ENCODE measurements at regions not wholly inside any gene's neighbourhood (a gene's known extent, or its start where the extent isn't known, plus 50 kb on each side); places are given as distances from the start of the nearest gene placed in this dataset.

DNA sequence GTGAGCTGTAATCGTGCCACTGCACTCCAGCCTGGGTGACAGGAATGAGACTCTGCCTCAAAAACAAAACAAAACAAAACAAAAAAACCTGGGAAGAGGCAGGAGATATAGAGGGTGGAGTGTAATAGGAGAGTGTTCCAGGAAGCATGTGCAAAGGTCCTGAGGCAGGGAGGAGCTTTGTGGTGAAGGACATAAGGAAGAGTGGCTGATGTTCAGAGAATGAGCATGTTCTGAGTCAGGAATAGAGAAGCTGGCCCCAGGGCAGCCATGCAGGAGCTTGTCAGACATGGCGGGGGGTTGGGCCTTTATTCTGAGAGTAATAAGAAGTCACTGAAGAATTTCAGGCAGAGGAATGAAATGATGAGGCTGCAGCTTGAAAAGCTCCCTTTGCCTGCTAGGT lies 337.0 kb downstream of the CDH26 start:
- ChIA-PET CTCF (interaction anchor here (1.0 kb wide), 1 partner anchor 32 kb away, joined by 3 read pairs; no protein-coding TSS in a partner anchor), POLR2A (no interaction called here)
- TF ChIP-seq, protein P1, sequence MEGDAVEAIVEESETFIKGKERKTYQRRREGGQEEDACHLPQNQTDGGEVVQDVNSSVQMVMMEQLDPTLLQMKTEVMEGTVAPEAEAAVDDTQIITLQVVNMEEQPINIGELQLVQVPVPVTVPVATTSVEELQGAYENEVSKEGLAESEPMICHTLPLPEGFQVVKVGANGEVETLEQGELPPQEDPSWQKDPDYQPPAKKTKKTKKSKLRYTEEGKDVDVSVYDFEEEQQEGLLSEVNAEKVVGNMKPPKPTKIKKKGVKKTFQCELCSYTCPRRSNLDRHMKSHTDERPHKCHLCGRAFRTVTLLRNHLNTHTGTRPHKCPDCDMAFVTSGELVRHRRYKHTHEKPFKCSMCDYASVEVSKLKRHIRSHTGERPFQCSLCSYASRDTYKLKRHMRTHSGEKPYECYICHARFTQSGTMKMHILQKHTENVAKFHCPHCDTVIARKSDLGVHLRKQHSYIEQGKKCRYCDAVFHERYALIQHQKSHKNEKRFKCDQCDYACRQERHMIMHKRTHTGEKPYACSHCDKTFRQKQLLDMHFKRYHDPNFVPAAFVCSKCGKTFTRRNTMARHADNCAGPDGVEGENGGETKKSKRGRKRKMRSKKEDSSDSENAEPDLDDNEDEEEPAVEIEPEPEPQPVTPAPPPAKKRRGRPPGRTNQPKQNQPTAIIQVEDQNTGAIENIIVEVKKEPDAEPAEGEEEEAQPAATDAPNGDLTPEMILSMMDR (IDR thresholded peaks at IDR 0.05; ENCODE audit: control extremely low read depth, extremely low read depth, low read depth, missing control alignments): no peak
- no peak for DNase-seq (ENCODE audit: extremely low spot score)

DNA sequence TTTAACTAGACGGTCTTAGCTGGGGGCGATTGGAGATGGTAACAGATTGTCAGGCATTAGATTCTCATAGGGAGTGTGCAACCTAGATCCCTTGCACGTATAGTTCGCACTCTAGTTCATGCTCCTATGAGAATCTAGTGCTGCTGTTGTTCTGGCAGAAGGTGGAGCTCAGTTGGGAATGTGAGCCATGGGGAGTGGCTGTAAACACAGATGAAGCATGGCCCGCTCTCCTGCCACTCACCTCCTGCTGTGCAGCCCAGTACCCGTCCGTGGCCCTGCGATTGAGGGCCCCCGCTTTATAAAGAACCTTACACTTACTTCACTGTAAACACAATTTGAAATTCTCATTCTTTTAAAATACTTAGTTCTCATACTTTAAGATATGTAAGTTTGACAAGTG lies 339.4 kb downstream of the CDH26 start:
- no peak for DNase-seq (ENCODE audit: extremely low spot score)
- POLR2A ChIA-PET: no interaction called here
- CTCF ChIA-PET: no interaction called here
- TF ChIP-seq, protein P1 (IDR thresholded peaks at IDR 0.05; ENCODE audit: control extremely low read depth, extremely low read depth, low read depth, missing control alignments): no peak

DNA sequence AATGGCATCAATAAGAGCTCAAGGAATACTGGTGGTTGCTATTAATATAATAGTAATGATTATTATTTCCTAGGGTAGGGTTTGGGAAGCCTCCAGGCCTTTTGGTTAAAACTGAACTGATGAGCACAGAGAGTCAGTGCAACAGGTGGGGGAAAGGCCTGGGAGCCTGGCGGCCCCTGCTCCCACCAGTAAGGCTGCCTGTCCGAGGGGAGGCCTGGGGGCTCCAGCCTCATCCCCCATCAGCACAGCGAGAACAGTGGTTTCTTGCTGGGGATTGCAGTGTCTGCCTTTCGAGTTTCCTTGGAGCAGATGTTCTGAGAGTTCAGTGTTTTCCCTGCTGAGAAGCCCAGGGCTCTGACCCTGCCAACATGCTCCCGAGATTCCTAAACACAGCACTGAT lies 340.4 kb downstream of the CDH26 start:
- no peak for DNase-seq (ENCODE audit: extremely low spot score)
- ChIA-PET POLR2A (no interaction called here), CTCF (no interaction called here)
- TF ChIP-seq, protein P1 (IDR thresholded peaks at IDR 0.05; ENCODE audit: control extremely low read depth, extremely low read depth, low read depth, missing control alignments): no peak

DNA sequence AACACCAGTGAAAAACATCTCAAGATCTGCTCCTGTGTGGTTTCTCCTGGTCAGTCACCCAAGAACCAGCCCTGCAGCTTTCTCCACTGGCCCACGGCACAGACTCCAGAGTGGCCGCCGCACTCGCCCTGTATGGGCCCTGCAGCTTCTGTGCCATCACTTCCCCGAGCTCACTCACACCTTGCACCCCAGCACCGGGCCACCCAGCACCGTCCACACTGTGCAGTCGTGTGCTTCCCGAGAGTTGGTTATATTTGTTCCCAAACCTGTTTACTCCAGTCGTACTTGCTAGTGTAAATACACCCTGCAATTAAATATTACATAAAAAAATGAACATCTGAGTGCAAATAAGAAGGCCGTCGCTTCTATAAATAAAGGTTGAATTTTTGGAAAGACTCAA lies 341.7 kb downstream of the CDH26 start:
- CTCF ChIA-PET: no interaction called here
- no peak for DNase-seq (ENCODE audit: extremely low spot score)
- POLR2A ChIA-PET: no interaction called here
- TF ChIP-seq, protein P1 (IDR thresholded peaks at IDR 0.05; ENCODE audit: control extremely low read depth, extremely low read depth, low read depth, missing control alignments): no peak

DNA sequence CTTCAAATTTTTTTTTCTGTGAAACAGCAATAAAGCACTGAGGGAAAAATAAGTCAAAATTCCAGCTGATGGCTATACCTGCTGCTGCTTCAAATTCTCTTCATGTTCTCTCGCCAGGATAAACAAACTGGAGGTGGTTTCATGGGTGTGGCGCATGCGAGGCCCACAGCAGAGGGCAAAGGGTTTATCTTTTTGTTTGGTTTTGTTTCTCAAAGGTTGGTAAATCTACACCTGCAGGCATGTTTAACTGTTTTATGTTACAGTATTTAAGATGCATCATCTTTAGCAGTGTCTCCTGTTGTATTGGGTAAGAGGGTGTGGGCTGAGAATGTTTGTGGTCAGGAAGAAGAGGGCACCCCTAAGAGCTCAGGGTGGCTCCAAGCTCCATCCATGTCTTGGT lies 342.2 kb downstream of the CDH26 start:
- no peak for DNase-seq (ENCODE audit: extremely low spot score)
- ChIA-PET POLR2A (no interaction called here), CTCF (interaction anchor here (0.6 kb wide), 1 partner anchor 15 kb away, joined by 3 read pairs; no protein-coding TSS in a partner anchor)
- TF ChIP-seq, protein P1 (IDR thresholded peaks at IDR 0.05; ENCODE audit: control extremely low read depth, extremely low read depth, low read depth, missing control alignments): no peak

DNA sequence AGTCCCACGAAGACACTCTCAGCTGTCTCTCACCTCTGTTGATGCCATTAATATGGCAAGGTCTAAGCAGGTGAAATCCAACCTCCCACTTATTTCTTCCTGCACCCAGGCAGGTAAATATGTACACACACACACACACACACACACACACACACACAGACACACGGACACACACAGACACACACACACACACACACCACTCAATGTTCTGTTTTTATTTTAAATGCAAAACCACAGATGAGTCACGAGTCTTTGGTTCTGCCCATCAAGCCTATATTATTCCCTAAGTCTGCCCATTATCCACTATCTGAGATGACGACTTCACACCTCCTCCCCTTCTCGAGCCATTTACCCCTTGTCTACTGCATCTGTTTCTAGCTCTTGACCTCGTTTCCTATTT lies 344.7 kb downstream of the CDH26 start:
- CTCF ChIA-PET: no interaction called here
- TF ChIP-seq, protein P1 (IDR thresholded peaks at IDR 0.05; ENCODE audit: control extremely low read depth, extremely low read depth, low read depth, missing control alignments): no peak

DNA sequence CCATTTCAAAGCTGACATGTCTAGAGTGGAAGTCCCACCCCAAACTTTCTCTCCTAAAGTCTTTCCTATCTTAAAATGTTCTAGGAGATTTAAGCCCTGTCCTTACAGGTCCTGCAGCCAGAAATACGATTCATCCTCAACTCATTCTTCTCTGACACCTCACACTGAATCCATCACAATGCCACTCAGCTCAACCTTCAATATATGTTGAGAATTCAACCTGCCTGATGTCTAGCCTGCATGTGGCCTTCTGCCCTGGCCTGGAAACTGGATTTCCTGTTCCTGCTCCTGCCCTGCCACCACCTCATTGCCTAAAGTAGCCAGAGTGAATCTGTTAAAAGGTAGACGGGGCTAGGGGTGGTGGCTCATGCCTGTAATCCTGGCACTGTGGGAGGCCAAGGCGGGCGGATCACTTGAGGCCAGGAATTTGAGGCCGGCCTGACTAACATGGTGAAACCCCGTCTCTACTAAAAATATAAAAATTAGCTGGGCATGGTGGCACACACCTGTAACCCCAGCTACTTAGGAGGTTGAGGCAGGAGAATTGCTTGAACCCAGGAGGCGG lies 345.9 kb downstream of the CDH26 start:
- TF ChIP-seq, protein P1 (IDR thresholded peaks at IDR 0.05; ENCODE audit: control extremely low read depth, extremely low read depth, low read depth, missing control alignments): no peak
- ChIA-PET CTCF (no interaction called here), POLR2A (no interaction called here)

More for the DNA sequence above, 344.7 kb downstream of the CDH26 start:
- DNase-seq (ENCODE audit: extremely low spot score): no peak
- POLR2A ChIA-PET: no interaction called here

More for the DNA sequence above, 345.9 kb downstream of the CDH26 start:
- no peak for DNase-seq (ENCODE audit: extremely low spot score)
